ENCODE measurements at regions not wholly inside any gene's neighbourhood (a gene's known extent, or its start where the extent isn't known, plus 50 kb on each side); places are given as distances from the start of the nearest gene placed in this dataset.

DNA sequence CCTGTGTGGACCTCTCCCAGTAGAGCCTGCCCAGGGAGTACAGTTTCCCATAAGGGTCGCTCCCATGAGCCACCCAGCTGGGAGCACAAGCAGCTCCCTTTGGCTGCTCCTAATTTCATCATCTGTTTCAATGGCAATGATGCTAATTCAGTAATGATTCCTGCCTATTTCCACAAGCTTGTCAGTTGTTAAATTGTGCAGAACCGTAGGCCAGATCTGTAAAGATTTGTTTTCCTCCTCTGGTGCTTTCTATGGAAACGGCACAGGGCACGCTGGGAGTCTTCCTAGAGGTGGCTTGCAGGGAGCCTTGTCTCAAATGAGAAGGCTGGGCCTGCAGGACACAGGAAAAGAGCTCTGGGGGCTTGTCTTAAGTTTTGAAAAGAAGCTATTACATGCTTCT is 223.7 kb downstream of the CBLN1 start:
- Histone ChIP-seq H3K9ac (ENCODE audit: insufficient read depth, low read length) (no peak overlapping the region), H2AFZ (ENCODE audit: low read length) (no peak overlapping the region), H3K9me3 (ENCODE audit: control insufficient read depth, insufficient read depth, low read depth, low read length) (no peaks in the 10 kb centered on the region), H3K79me2 (ENCODE audit: control insufficient read depth, insufficient read depth, low read length) (no peaks in the 10 kb centered on the region), H3K36me3 (ENCODE audit: control insufficient read depth, insufficient read depth, low read length) (no peaks in the 10 kb centered on the region), H4K20me1 (ENCODE audit: control insufficient read depth, extremely low read depth, insufficient read depth, low read length) (no peaks in the 10 kb centered on the region), H3K4me3 (replicated peaks in 1 of 4; ENCODE audit: control extremely low read depth in 1 of 4, insufficient read depth in 1 of 4, low read depth in 3 of 4, low read length in 4 of 4) (no peak overlapping the region), H3K4me1 (ENCODE audit: control insufficient read depth, extremely low read depth, insufficient read depth, low read length) (no peaks in the 10 kb centered on the region), H3K27ac (ENCODE audit: insufficient read depth, low read length) (no peak overlapping the region), H3K27me3 (ENCODE audit: control insufficient read depth, insufficient read depth, low read length) (no peaks in the 10 kb centered on the region), H3K4me2 (ENCODE audit: extremely low read depth, insufficient read depth, low read length) (no peak overlapping the region)
- TF ChIP-seq, protein P1, sequence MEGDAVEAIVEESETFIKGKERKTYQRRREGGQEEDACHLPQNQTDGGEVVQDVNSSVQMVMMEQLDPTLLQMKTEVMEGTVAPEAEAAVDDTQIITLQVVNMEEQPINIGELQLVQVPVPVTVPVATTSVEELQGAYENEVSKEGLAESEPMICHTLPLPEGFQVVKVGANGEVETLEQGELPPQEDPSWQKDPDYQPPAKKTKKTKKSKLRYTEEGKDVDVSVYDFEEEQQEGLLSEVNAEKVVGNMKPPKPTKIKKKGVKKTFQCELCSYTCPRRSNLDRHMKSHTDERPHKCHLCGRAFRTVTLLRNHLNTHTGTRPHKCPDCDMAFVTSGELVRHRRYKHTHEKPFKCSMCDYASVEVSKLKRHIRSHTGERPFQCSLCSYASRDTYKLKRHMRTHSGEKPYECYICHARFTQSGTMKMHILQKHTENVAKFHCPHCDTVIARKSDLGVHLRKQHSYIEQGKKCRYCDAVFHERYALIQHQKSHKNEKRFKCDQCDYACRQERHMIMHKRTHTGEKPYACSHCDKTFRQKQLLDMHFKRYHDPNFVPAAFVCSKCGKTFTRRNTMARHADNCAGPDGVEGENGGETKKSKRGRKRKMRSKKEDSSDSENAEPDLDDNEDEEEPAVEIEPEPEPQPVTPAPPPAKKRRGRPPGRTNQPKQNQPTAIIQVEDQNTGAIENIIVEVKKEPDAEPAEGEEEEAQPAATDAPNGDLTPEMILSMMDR (conservative IDR thresholded peaks at IDR 0.05 in 1 of 2, IDR thresholded peaks at IDR 0.05 in 1 of 2; ENCODE audit: low read depth in 1 of 2, low read length in 2 of 2), result no peak
- TF ChIP-seq EZH2 (IDR thresholded peaks at IDR 0.05; ENCODE audit: low read length, missing control alignments), result no peak
- no peak for DNase-seq (ENCODE audit: low read depth in 2 of 2)

DNA sequence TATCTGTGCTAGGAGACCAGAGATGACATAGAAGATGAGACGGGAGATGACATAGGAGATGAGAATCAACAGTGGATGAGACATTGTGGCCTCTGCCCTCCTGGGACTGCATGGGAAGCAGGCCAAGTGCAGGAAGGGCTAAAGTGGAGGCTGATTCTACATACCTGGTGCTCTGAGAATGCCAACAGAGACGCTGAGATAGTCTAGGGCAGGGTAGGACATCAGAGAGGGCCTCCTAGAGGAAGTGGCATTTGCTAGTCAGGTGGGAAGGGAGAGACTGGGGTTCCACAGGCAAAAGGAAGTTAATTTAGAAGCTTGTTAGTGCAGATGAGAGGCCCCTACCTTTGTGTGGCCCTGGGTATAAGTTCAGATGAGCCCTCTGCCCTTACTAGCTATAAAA is 224.2 kb downstream of the CBLN1 start:
- no peak for DNase-seq (ENCODE audit: low read depth in 2 of 2)
- H3K4me2 ChIP-seq (ENCODE audit: extremely low read depth, insufficient read depth, low read length), result no peak overlapping the region
- no peak overlapping the region for H3K4me3 ChIP-seq (replicated peaks in 1 of 4; ENCODE audit: control extremely low read depth in 1 of 4, insufficient read depth in 1 of 4, low read depth in 3 of 4, low read length in 4 of 4)
- no peaks in the 10 kb centered on the region for H3K79me2 ChIP-seq (ENCODE audit: control insufficient read depth, insufficient read depth, low read length)
- H3K27ac ChIP-seq (ENCODE audit: insufficient read depth, low read length), result no peak overlapping the region
- no peaks in the 10 kb centered on the region for H4K20me1 ChIP-seq (ENCODE audit: control insufficient read depth, extremely low read depth, insufficient read depth, low read length)
- no peaks in the 10 kb centered on the region for H3K4me1 ChIP-seq (ENCODE audit: control insufficient read depth, extremely low read depth, insufficient read depth, low read length)
- no peaks in the 10 kb centered on the region for H3K36me3 ChIP-seq (ENCODE audit: control insufficient read depth, insufficient read depth, low read length)
- no peak for TF ChIP-seq EZH2 (IDR thresholded peaks at IDR 0.05; ENCODE audit: low read length, missing control alignments)
- TF ChIP-seq, protein P1 (conservative IDR thresholded peaks at IDR 0.05 in 1 of 2, IDR thresholded peaks at IDR 0.05 in 1 of 2; ENCODE audit: low read depth in 1 of 2, low read length in 2 of 2), result no peak
- no peaks in the 10 kb centered on the region for H3K27me3 ChIP-seq (ENCODE audit: control insufficient read depth, insufficient read depth, low read length)
- no peak overlapping the region for H2AFZ ChIP-seq (ENCODE audit: low read length)
- H3K9ac ChIP-seq (ENCODE audit: insufficient read depth, low read length), result no peak overlapping the region
- H3K9me3 ChIP-seq (ENCODE audit: control insufficient read depth, insufficient read depth, low read depth, low read length), result no peaks in the 10 kb centered on the region

DNA sequence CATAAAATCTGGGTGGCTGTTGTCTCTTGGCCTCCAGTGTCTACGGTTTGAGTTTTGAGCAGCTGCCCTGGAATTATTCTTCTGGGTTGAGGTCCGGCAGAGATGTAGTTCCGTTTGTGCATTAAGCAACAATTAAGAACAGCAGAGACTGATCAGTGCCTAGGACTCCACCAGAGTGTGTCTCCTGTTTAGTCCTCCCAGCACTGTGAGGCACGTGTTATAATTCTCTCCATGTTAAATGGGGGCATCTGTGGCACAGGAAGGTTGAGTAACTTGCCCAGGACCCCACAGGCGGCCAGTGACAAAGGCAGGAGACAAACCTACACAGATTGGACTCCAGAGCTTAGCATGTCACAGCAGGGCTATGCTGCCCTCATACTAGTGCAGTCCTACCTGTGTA is 225.1 kb downstream of the CBLN1 start:
- no peaks in the 10 kb centered on the region for H4K20me1 ChIP-seq (ENCODE audit: control insufficient read depth, extremely low read depth, insufficient read depth, low read length)
- TF ChIP-seq, protein P1 (conservative IDR thresholded peaks at IDR 0.05 in 1 of 2, IDR thresholded peaks at IDR 0.05 in 1 of 2; ENCODE audit: low read depth in 1 of 2, low read length in 2 of 2), result no peak
- TF ChIP-seq EZH2 (IDR thresholded peaks at IDR 0.05; ENCODE audit: low read length, missing control alignments), result no peak
- no peak overlapping the region for H3K4me3 ChIP-seq (replicated peaks in 1 of 4; ENCODE audit: control extremely low read depth in 1 of 4, insufficient read depth in 1 of 4, low read depth in 3 of 4, low read length in 4 of 4)

More for the DNA sequence above, 225.1 kb downstream of the CBLN1 start:
- no peaks in the 10 kb centered on the region for H3K27me3 ChIP-seq (ENCODE audit: control insufficient read depth, insufficient read depth, low read length)
- no peaks in the 10 kb centered on the region for H3K36me3 ChIP-seq (ENCODE audit: control insufficient read depth, insufficient read depth, low read length)
- no peaks in the 10 kb centered on the region for H3K4me1 ChIP-seq (ENCODE audit: control insufficient read depth, extremely low read depth, insufficient read depth, low read length)
- no peak overlapping the region for H3K27ac ChIP-seq (ENCODE audit: insufficient read depth, low read length)
- no peak overlapping the region for H2AFZ ChIP-seq (ENCODE audit: low read length)
- H3K9me3 ChIP-seq (ENCODE audit: control insufficient read depth, insufficient read depth, low read depth, low read length), result no peaks in the 10 kb centered on the region
- H3K79me2 ChIP-seq (ENCODE audit: control insufficient read depth, insufficient read depth, low read length), result no peaks in the 10 kb centered on the region
- H3K9ac ChIP-seq (ENCODE audit: insufficient read depth, low read length), result no peak overlapping the region
- no peak for DNase-seq (ENCODE audit: low read depth in 2 of 2)
- no peak overlapping the region for H3K4me2 ChIP-seq (ENCODE audit: extremely low read depth, insufficient read depth, low read length)

All from fibroblast of lung (primary cell).